HG03565 (cell line): ENCODE measurements at regions not wholly inside any gene's neighbourhood (a gene's known extent, or its start where the extent isn't known, plus 50 kb on each side); places are given as distances from the start of the nearest gene placed in this dataset.

ENCODE experiments used
- ATAC-seq: cut with Tn5 transposase; IDR thresholded peaks from one replicate; pipeline ENCODE4 v1.9.1; 2021; ENCODE audit warnings: mild to moderate bottlenecking, moderate library complexity; ENCODE audit not compliant: unreplicated experiment

DNA sequence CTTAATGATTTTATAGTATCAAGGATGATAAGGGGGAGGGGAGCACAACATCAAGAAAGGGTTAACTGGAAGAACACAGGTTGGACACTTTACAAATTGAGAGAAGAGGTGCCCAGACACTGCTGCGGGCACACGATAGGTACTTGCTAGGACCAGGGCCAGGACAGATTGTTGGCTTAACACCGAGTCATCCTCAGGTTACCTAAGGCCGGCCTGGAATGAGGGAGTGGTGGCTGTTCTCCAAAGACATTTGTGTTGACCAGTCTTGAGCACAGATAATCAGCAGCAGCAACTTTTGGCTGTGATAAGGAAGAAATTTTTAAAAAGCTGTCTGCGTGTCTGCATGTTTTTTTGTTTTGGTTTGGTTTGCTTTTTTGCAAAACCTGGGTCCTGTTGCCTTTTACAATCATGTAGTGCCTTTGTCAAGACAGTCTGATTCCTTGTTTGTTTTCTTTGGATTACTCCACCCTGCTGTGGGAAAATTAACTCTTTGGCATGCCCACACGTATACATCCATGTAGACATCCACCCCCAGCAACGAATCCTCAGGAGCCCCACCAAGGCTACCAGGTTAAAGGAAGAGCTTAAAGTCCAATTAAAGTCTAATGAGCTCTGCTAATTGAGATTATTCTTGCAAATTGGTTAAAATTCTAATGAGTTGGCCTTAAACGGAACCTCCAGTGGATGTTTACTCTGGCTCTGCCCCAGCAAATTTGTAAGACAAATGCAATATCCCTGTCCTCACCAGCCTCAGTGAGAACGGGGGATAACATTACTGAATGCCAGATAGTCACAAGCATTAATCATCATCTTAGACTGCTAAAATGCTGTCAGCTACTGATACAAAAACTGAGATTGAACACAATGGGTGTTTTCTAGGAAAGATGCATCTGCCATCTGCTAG is 382.3 kb downstream of the ACTL7B start:
- no peak for ATAC-seq

DNA sequence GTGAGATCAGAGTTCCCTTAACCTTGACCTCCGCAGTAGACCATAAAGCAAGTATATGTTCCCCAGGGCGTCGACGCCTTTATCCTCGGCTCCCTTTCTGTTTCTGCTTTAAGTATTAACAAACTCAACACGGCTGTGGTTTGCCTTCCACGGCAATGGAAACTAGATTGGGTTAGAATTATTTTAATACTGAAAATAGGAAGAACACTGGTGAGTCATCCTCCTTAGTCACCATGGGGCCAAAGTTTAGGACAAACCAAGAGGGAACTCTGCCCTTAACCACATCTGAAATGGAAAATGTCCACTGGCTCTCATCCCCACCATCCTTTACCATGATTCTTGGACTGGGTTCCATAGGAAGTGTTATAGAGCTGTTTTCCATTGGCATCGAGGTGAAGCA is 386.1 kb downstream of the ACTL7B start:
- no peak for ATAC-seq

DNA sequence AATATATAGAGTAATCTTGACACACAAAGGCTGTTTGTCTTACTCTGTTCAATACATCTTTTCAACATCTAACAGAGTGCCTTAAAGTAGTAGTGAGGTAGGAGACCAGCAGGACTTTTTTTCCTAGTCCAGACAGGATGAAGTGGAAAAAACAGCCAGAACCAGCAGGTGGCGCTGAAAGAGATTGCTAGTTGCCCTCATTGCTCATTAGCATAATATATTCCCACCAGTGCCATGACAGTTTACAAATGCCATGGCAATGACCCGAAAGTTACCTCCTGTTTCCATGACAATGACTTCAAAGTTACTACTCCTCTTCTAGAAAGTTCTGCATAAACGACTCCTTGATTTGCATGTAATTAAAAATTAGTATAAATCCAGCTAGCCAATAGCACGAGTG is 387.4 kb downstream of the ACTL7B start:
- ATAC-seq: peak; percentile 54

DNA sequence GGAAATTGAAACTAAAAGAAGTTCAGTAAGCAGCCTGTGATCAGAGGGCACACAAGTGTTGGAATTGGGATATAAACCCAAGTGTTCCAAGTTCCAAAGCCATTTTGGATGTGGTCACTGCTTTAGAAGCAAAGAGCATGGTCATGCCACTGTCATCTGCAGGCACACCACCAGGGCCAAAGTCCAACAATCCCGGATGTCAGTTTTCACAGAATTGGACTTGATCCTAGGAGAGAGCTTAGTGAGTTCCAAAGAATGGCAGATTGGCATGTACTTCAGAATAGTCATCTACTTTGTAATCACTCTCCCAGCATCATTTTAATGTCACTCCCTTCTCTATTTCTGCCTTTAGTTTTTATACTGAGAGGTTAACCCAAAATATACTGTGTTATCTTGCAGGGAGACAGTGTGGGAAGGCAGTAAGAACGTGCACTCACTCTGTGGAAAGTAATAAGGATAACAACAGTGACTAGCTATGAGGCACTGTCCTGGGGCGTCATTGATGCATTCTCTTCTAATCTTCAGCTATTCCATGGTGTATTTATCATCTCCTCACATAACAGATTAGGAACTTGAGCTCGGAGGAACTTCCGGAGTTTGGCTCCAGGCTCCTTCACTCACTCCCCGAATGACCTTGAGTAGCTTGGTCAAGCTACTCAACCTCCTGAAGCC is 388.0 kb downstream of the ACTL7B start:
- ATAC-seq: no peak

DNA sequence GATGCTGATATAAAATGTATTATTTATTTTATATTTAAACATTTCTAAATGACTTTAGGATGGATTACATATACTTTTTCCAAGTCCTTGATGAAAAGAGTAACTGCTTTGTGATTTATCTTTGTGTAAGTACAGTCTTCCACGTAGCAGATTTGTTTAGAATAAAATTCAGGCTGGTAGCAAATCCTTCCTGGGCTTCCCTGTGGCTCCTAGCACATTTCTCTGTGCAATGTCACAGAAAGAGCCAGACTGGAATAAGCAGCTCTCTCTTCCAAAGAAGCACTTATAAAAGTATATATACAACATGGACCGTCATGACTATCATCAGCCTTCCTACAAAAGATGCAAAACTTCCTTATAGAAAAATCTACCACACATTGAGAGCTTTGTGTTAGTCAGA is 388.6 kb downstream of the ACTL7B start:
- no peak for ATAC-seq

DNA sequence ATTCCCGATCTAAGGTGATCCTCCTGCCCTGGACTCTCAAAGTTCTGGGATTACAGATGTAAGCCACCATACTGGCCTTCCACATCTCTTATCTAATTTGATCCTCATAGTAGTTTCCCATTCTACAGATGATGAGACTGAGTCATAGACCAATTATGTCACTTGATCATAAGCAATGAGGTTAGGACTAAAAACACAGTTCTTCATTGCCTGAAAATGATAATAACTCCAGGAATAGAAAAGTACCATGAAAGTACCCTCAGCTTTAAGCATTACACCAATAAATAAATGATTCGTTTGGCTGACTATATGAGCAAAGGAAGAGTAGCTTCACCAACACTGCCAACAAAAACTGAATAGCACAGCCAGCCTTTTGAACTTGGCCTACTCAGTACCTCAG is 389.5 kb downstream of the ACTL7B start:
- ATAC-seq: no peak

GRCh38 chr9:108463932-108464606 is 391.7 kb downstream of the ACTL7B start:
- no peak for ATAC-seq

- ATAC-seq: no peak
These were observed 398.9 kb downstream of the ACTL7B start for GRCh38 chr9:108456903-108457302.

- no peak for ATAC-seq
These were observed 410.2 kb downstream of the ACTL7B start for GRCh38 chr9:108445431-108446071.

- no peak for ATAC-seq
These were observed 411.1 kb downstream of the ACTL7B start for GRCh38 chr9:108444400-108445358.

DNA sequence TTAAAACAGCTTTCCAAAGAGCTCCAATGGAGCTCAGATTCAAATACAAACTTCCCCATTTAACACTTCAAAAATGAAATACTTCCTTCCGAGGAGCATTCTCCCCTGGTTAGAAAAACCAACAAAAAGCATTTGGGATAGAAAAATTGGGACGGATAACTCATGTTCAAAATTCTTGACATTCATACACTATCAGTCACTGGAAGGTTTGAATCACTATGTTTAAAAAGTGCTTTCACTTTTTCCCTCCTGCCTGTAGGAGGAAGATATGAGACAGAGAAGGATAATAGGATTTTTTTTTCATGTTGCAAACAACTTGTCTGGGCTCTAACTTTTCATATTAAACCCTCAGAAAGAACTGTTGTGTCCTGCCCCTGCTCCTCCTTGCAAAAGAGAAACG is 412.0 kb downstream of the ACTL7B start:
- no peak for ATAC-seq

- no peak for ATAC-seq
These were observed 412.7 kb downstream of the ACTL7B start for GRCh38 chr9:108443019-108443633.

DNA sequence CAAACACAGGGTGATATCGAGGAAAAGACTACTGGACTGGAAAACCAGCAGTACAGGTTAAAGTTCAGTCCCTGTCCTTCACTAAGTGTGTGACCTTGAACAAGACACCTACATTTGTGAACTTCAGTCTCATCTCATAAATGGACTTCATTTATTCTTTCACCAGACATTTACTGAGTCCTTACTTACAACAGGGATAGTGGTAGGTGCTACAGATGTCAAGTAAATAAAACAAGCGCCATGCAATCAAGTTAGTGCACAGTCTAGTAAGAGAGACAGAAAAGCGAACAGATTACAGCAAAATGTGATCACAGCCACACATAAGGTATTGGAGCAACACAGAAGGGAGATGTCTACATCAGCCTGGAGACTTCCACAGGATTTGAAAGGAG is 413.2 kb downstream of the ACTL7B start:
- ATAC-seq: no peak

DNA sequence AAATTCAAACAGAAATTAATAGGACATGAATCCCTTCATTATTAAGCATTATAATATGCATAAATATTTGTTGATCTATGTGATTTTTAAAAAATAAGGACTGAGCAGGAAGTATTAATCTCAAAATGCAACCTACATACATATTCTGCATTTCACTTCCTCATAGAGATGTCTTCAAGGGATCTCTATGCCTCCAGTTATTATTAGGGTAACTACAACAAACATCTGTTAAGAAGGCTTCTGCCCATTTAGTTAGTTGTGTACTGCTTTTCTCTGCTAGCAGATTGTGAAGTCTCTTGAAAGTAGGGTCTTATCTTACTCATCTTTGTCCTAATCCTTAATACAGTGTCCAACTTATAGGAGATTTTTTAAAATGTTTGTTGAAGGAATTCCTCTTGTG is 414.1 kb downstream of the ACTL7B start:
- ATAC-seq: no peak

- ATAC-seq: no peak
These were observed 414.5 kb downstream of the ACTL7B start for GRCh38 chr9:108441251-108441650.

- ATAC-seq: no peak
These were observed 415.8 kb downstream of the ACTL7B start for GRCh38 chr9:108439947-108440346.

GRCh38 chr9:108437656-108438055 is 418.1 kb downstream of the ACTL7B start:
- ATAC-seq: no peak

- ATAC-seq: no peak
These were observed 419.3 kb downstream of the ACTL7B start for GRCh38 chr9:108436448-108436847.

- no peak for ATAC-seq
These were observed 421.3 kb downstream of the ACTL7B start for GRCh38 chr9:108434502-108434901.

GRCh38 chr9:108434036-108434435 is 421.8 kb downstream of the ACTL7B start:
- no peak for ATAC-seq
